BJ (cell line): ENCODE measurements at regions not wholly inside any gene's neighbourhood (a gene's known extent, or its start where the extent isn't known, plus 50 kb on each side); places are given as distances from the start of the nearest gene placed in this dataset.
A peak's percentile ranks its signal among the peaks of the same experiment; 100 is the strongest.

Experiments
- CTCF ChIA-PET: fragments of 350-600 bp; formaldehyde crosslinking; extraction: SDS; loops from one replicate; lab custom pipeline; 2021; ENCODE audit warnings: antibody characterized with exemption, inconsistent platforms; lab: Yijun Ruan, JAX
- POLR2A ChIA-PET: fragments of 300-600 bp; sonication (Branson Sonifier 250); formaldehyde crosslinking; extraction: SDS; loops from one replicate; lab custom pipeline; 2021; ENCODE audit warnings: antibody characterized with exemption; lab: Charles Lee
- DNase-seq: peaks from one replicate; pipeline ENCODE4 v3.0.0-alpha.2; 2011; ENCODE audit warnings: low read depth
- H3K27me3 ChIP-seq: 2 replicates; pipeline ENCODE4 v1.6.0; 2011; ENCODE audit warnings: low read length; ENCODE audit not compliant: control insufficient read depth, insufficient read depth
- H3K36me3 ChIP-seq: 2 replicates; pipeline ENCODE4 v1.5.1; 2011; ENCODE audit warnings: low read length; ENCODE audit not compliant: control insufficient read depth, insufficient read depth
- H3K4me3 ChIP-seq: 2 replicates; pipeline ENCODE4 v1.5.1; 2011; ENCODE audit warnings: low read depth, mild to moderate bottlenecking, control low read depth, low read length
- TF ChIP-seq, protein P1 (sequence below): IDR thresholded peaks from 2 replicates; pipeline ENCODE4 v1.5.1; 2011; ENCODE audit warnings: low read depth, mild to moderate bottlenecking, control low read depth, inconsistent platforms, low read length, moderate library complexity; ENCODE audit not compliant: insufficient read depth

DNA sequence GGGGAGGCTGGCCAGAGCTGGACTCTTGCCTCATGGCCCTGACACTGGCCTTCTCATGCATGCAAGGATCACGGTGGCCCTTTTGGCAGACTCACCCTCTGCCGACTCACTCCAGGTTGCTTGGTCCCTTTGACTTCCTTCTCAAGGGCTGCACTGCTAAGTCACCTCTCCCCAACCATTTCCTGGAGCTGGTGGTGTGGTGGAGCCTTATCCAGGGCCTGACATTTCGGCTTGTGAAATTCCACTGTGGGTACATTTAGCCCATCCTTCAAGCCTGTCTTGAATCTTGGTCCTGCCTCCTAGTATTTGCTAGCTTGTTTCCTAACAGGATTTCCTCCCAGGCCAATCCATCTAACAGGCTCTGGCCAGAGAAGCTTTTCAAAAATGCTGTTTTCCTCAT, 52.6 kb upstream of the JUN start:
- Histone ChIP-seq H3K4me3 (no peak overlapping the region), H3K27me3 (no peaks in the 10 kb centered on the region), H3K36me3 (no peaks in the 10 kb centered on the region)
- TF ChIP-seq, protein P1, sequence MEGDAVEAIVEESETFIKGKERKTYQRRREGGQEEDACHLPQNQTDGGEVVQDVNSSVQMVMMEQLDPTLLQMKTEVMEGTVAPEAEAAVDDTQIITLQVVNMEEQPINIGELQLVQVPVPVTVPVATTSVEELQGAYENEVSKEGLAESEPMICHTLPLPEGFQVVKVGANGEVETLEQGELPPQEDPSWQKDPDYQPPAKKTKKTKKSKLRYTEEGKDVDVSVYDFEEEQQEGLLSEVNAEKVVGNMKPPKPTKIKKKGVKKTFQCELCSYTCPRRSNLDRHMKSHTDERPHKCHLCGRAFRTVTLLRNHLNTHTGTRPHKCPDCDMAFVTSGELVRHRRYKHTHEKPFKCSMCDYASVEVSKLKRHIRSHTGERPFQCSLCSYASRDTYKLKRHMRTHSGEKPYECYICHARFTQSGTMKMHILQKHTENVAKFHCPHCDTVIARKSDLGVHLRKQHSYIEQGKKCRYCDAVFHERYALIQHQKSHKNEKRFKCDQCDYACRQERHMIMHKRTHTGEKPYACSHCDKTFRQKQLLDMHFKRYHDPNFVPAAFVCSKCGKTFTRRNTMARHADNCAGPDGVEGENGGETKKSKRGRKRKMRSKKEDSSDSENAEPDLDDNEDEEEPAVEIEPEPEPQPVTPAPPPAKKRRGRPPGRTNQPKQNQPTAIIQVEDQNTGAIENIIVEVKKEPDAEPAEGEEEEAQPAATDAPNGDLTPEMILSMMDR, result no peak
- DNase-seq, result no peak
- ChIA-PET CTCF (no interaction called here), POLR2A (no interaction called here)

GRCh38 chr1:58837886-58838285, 54.0 kb upstream of the JUN start:
- ChIA-PET POLR2A (interaction anchor here (0.6 kb wide), 1 partner anchor 54 kb away, joined by 3 read pairs; the partner anchor contains the start of gene JUN), CTCF (no interaction called here)
- Histone ChIP-seq H3K4me3 (no peak overlapping the region), H3K27me3 (no peaks in the 10 kb centered on the region), H3K36me3 (no peaks in the 10 kb centered on the region)
- TF ChIP-seq, protein P1, result no peak
- DNase-seq, result no peak

GRCh38 chr1:58839147-58839795, 55.4 kb upstream of the JUN start:
- DNase-seq, result no peak
- Histone ChIP-seq H3K27me3 (no peaks in the 10 kb centered on the region), H3K36me3 (no peaks in the 10 kb centered on the region), H3K4me3 (no peak overlapping the region)
- ChIA-PET CTCF (interaction anchor here (0.7 to 1.0 kb wide), 2 partner anchors 13 to 329 kb away, joined by 3 to 4 read pairs; no protein-coding TSS in a partner anchor), POLR2A (no interaction called here)
- TF ChIP-seq, protein P1, result no peak

DNA sequence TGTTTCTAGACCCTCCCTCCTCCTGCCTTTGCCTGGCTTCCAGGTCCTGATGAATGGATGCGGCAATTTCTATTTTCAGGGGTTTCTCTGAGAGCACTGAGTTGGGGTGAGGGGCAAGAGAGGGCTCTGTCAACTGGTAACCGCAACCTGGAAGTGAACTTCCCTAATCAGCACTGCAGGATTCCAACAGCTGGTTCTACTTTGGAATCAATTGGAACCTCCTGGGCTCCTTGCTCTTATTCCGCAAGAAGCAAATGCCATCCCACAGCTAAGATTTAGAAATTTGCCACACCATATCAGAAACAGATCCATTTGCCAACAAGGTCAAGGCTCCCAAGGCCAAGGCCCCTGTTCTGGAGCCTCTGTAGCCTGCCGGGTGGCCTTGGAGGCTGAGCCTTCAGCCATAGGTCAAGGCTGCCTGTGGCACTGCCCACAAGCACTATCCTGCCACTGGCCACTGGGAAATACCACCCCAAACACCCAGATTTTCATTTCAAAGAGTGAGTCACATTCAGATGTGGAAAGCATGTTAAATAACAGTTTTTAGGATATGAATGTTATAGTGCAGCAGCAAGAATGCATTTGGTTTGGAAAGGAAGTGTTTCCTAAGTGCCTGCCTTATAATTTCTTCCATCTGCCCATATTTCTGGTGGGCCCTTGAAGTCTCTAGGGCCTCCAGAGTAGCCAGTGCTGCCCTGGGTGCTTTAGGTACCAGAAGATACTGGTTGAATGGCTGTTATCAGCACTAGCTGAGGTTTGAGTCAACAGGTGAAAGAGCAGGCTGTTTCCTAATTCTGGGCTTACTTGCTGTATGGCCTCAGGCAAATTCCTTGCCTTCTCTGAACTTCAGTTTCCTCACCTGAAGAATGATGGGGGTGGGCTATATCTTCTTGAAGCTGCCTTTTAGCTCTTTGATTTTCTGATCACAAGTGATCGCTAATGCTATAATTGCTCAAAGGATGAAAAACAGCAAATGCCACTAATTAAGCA, 56.3 kb upstream of the JUN start:
- peak; percentile 50 for DNase-seq
- TF ChIP-seq, protein P1, result no peak
- ChIA-PET CTCF (interaction anchor here (0.7 to 1.0 kb wide), 2 partner anchors 14 to 328 kb away, joined by 3 to 4 read pairs; no protein-coding TSS in a partner anchor), POLR2A (no interaction called here)
- Histone ChIP-seq H3K36me3 (no peaks in the 10 kb centered on the region), H3K4me3 (no peak overlapping the region), H3K27me3 (no peaks in the 10 kb centered on the region)

GRCh38 chr1:58841455-58841854, 57.6 kb upstream of the JUN start:
- Histone ChIP-seq H3K27me3 (no peaks in the 10 kb centered on the region), H3K36me3 (no peaks in the 10 kb centered on the region), H3K4me3 (no peak overlapping the region)
- TF ChIP-seq, protein P1, result peak; percentile 21; the same call in 1 of the 2 replicates
- ChIA-PET POLR2A (no interaction called here), CTCF (interaction anchor here (1.0 kb wide), 1 partner anchor 22 kb away, joined by 3 read pairs; no protein-coding TSS in a partner anchor)
- no peak for DNase-seq
